Retina (tissue), 1 donor: ENCODE measurements at regions not wholly inside any gene's neighbourhood (a gene's known extent, or its start where the extent isn't known, plus 50 kb on each side); places are given as distances from the start of the nearest gene placed in this dataset.

Source experiments
- DNase-seq: peaks from one replicate; pipeline ENCODE4 v3.0.0-alpha.2; 2016

DNA sequence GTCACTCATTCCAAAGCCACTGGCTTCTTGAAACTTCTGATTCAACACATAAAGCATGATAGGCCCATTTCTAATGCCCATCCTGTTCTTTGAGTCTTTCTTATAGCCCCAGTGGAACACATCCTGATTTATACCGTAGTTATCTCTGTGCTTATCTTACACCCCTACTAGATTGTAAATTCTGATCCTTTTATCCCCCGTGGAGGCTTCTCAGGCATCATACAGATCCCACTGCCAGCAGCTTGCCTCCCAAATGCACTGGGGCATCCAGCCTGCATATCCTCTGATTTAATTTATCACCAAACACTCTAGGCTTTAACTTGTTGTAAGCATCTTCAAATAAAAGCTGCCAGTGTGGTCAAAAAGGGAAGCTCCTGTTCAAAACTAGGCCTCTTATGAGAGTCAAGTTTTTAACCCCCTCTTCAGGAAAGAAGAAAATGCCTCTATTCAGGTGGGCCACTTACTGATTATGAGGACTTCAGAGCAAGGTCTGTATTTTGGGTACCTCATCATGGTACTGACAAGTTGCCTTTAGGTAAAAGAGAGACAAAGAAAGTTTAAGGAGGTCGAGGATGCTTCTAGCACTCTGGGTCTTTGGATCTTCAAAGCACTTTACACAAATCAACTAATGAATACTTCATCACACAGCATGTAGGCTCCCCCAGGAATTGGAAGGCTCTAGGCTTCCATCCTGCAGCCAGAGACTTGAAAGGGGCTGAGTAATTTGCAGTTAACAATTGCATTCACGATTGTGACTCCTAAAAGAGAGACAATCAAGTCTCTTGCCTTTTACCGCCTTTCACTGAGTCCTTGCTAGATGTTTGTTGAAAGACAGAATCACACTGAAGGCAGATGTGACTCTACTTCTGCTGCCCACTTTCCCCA lies 95.8 kb upstream of the LDB2 start:
- DNase-seq: no peak

GRCh38 chr4:16992566-16993225 lies 94.3 kb upstream of the LDB2 start:
- DNase-seq: no peak

DNA sequence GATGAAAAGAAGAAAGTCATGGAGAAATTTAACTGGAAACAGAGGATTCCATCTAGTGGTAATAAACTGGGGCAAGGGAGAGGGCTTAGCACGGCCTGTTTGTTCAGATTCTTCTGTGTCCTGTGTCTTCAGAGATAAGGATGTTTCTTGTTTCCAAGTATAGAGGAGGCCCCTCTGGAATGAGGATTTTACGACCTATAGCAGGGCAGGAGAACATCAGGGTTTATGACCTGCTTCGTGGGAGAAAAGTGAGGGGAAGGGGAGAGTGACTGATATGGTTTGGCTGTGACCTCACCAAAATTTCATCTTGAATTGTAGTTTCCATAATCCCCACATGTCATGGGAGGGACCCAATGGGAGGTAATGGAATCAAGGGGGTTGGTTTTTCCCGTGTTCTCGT lies 93.0 kb upstream of the LDB2 start:
- DNase-seq: no peak

GRCh38 chr4:16989371-16989770 lies 90.9 kb upstream of the LDB2 start:
- DNase-seq: no peak

DNA sequence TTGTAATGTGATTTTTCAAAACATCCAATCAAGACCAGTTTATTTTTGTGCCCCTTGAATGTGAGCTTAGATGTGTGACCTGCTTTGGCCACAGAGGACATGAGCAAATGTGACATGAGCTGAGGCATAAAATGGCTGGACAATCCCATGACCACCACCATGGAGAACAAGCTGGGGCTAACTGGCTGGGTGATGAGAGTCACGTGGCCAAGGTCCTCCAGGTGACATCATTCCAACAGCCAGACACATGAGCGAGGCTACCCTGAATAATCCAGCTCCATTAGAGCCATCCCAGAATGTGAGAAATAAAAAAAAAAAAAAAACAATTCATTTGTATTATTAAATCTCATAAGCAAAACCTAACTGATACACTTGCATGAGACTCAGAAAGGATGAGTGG lies 90.4 kb upstream of the LDB2 start:
- no peak for DNase-seq

GRCh38 chr4:16977081-16977480 lies 78.6 kb upstream of the LDB2 start:
- DNase-seq: no peak

DNA sequence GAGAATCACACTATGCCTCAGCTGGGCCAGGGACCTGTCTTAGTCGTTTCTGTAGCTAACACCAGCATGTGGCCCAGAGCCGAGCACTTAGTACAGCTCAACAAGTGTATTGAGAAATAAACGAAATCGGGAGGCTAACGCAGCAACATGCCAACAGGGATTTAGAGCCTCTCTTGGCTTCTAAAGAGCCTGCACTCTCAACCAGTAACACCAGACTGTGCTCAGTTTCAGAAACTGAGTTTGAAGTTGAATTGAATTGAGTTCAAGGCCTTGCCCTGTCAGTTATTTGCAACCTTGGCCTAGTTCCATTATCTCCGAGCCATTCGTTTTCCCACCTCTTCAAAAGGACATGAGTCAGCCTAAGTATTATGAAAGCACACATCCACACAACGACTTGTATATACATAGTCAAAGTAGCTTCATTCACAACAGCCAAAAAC lies 71.3 kb upstream of the LDB2 start:
- DNase-seq: no peak

DNA sequence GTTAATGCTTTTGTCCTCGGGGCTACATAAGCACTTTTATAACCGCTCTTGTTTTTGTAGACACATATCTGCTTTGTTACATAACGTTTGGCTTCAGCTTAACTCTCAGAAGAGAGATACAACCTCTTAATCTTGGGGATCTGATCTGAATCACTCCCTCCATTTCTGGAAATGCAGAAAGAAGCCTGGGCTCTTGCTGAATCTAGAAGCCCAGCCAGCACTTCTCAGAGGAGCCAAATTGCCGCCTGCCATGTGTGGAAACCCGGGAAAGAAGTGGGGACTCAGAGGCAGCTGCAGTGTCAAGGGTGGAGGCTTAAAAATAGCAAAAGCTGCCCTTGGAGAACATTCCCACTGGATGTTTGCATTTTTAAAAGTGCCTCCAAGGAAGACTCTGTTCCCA lies 69.3 kb upstream of the LDB2 start:
- DNase-seq: no peak

- no peak for DNase-seq
These were observed 60.9 kb upstream of the LDB2 start for GRCh38 chr4:16959305-16959704.

GRCh38 chr4:16952896-16953630 lies 54.6 kb upstream of the LDB2 start:
- DNase-seq: no peak

GRCh38 chr4:16952462-16952871 lies 54.0 kb upstream of the LDB2 start:
- peak; percentile 26 for DNase-seq
